AG04450 (cell line): ENCODE measurements at regions not wholly inside any gene's neighbourhood (a gene's known extent, or its start where the extent isn't known, plus 50 kb on each side); places are given as distances from the start of the nearest gene placed in this dataset.

Source experiments
- CTCF ChIA-PET: fragments of 300-600, 350-600 bp; formaldehyde crosslinking; extraction: SDS; loops from one replicate; lab custom pipeline; 2022; ENCODE audit warnings: antibody characterized with exemption, inconsistent platforms; lab: Charles Lee
- POLR2A ChIA-PET: fragments of 350-600 bp; formaldehyde crosslinking; extraction: SDS; loops from one replicate; lab custom pipeline; 2021; ENCODE audit warnings: antibody characterized with exemption, inconsistent platforms; lab: Yijun Ruan, JAX
- DNase-seq: peaks from one replicate; pipeline ENCODE4 v3.0.0-alpha.2; 2011; ENCODE audit warnings: low read depth, low spot score
- H3K27ac ChIP-seq: one replicate; pipeline ENCODE4 v1.5.1; 2012; ENCODE audit warnings: low read depth, low read length, control low read depth
- H3K27me3 ChIP-seq: one replicate; pipeline ENCODE4 v1.6.0; 2012; ENCODE audit warnings: low read length; ENCODE audit not compliant: control insufficient read depth, insufficient read depth
- H3K4me3 ChIP-seq: 2 replicates; pipeline ENCODE4 v1.5.1; 2011; ENCODE audit warnings: mild to moderate bottlenecking, low read depth, low read length, control low read depth
- H3K9me3 ChIP-seq: 2 replicates; pipeline ENCODE4 v1.5.1; 2012; ENCODE audit warnings: low read length; ENCODE audit not compliant: control insufficient read depth, insufficient read depth
- TF ChIP-seq, protein P1 (sequence below): IDR thresholded peaks from 2 replicates; pipeline ENCODE4 v1.5.1; 2011; ENCODE audit warnings: low read depth, low read length, control low read depth, inconsistent platforms

DNA sequence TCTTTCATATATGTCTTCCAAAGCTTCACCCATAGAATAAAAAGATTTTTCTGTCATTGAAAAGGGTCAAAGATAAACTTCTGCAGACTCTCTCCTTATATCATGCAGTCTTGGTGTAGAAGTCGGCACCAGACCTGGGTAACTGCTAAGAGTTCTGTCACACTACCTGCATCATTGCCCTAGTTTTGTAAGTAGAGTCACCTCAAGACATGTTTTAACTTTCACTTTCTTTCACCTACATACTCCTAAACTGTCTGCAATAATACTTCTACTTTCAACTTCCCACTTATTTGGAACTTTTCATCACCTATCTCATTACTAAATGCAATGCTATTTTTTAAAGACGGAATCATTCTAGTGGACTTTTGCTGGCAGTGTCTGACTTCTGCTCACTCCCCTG, 475.6 kb upstream of the VRK2 start:
- Histone ChIP-seq H3K27me3 (no peaks in the 10 kb centered on the region), H3K4me3 (no peak overlapping the region), H3K9me3 (no peaks in the 10 kb centered on the region), H3K27ac (no peak overlapping the region)
- TF ChIP-seq, protein P1, sequence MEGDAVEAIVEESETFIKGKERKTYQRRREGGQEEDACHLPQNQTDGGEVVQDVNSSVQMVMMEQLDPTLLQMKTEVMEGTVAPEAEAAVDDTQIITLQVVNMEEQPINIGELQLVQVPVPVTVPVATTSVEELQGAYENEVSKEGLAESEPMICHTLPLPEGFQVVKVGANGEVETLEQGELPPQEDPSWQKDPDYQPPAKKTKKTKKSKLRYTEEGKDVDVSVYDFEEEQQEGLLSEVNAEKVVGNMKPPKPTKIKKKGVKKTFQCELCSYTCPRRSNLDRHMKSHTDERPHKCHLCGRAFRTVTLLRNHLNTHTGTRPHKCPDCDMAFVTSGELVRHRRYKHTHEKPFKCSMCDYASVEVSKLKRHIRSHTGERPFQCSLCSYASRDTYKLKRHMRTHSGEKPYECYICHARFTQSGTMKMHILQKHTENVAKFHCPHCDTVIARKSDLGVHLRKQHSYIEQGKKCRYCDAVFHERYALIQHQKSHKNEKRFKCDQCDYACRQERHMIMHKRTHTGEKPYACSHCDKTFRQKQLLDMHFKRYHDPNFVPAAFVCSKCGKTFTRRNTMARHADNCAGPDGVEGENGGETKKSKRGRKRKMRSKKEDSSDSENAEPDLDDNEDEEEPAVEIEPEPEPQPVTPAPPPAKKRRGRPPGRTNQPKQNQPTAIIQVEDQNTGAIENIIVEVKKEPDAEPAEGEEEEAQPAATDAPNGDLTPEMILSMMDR = no peak
- ChIA-PET CTCF (no interaction called here), POLR2A (no interaction called here)
- no peak for DNase-seq

DNA sequence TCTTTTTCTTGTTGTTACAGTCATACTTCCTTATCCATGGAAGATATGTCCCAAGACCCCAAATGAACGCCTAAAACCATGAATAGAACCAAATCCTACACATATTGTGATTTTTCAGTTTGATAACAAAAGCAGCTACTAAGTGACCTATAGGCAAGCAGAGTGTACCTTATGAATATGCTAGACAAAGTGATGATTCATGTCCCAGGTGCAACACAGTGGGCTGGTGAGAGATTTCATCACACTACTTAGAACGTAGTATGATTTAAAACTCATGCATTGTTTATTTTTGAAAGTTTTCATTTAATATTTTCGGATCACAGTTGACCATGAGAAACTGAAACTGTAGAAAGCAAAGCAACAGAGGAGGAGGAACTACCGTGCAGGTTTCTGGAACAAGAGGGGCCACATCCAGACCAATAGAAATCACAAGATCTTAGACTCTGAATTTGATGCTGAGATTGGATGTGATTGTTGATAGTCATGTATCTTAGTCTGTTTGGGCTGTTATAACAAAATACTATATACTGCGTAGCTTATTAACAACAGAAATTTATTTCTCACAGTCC, 470.8 kb upstream of the VRK2 start:
- Histone ChIP-seq H3K27me3 (no peaks in the 10 kb centered on the region), H3K9me3 (no peaks in the 10 kb centered on the region), H3K4me3 (no peak overlapping the region), H3K27ac (no peak overlapping the region)
- ChIA-PET POLR2A (no interaction called here), CTCF (no interaction called here)
- DNase-seq = no peak
- TF ChIP-seq, protein P1 = no peak

DNA sequence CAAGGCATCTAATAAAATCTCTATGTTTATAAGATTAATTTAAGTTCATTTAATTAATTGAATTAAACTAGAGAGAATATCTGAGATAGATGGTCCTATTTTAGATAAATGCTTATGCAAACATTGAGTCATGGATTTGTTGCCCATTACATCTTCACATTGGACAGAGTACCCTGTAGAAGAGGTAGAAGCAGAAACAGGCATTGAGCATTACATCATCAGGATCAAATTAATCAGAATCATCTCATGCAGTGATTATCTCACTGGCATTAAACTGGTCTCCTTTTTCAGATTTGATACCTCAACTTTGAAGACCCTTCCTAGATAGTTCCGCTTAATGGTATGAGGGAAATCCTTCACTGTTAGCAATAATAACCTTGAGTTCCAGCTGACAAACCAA, 469.6 kb upstream of the VRK2 start:
- TF ChIP-seq, protein P1 = no peak
- ChIA-PET CTCF (no interaction called here), POLR2A (no interaction called here)

DNA sequence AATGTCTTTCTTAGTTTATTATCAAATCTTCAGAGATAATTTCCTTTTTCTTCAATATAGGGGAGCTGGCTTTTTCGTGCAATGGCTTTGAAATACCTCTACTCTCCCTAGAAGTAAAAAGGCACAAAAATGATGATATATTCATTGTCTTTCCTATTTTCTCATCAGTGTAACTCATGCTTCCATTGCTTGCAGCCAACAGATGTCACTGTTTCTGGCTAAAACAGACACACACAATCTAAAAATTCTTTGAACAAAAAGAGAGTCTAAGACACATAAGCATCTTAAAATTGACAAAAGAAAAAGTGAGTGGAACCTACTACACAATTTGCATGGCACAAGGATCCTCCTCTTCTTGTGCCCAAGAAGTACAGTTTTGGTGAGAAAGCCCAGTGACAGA, 448.7 kb upstream of the VRK2 start:
- no peak overlapping the region for H3K27ac ChIP-seq
- no peaks in the 10 kb centered on the region for H3K9me3 ChIP-seq
- TF ChIP-seq, protein P1 = no peak
- DNase-seq = no peak
- no peaks in the 10 kb centered on the region for H3K27me3 ChIP-seq
- no peak overlapping the region for H3K4me3 ChIP-seq
- POLR2A ChIA-PET = no interaction called here
- CTCF ChIA-PET = no interaction called here

More for the DNA sequence above, 469.6 kb upstream of the VRK2 start:
- no peak overlapping the region for H3K4me3 ChIP-seq
- H3K27ac ChIP-seq = no peak overlapping the region
- H3K27me3 ChIP-seq = no peaks in the 10 kb centered on the region
- H3K9me3 ChIP-seq = no peaks in the 10 kb centered on the region; the same call in 1 of the 2 replicates
- DNase-seq = no peak

DNA sequence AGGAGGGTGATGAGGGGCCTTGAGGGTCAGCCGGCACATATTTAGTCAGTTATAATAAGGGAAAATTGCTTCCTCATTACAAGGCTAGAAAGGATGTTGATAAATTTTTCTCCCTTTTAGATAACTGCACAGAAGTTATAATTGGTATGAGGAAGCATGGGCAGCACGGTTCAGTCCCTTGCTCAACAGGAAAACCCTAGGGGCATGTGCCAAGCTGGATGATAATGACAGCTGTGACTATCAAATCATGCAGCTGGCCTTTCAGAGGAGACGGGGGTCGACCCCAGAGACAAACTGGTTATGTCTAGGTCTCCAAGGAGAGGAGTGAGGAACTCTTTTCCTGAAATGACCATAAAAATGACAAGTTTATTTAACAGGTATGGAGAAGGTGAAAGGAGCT, 448.1 kb upstream of the VRK2 start:
- DNase-seq = no peak
- ChIA-PET POLR2A (no interaction called here), CTCF (interaction anchor here (0.5 kb wide), 1 partner anchor 1478 kb away, joined by 3 read pairs; no protein-coding TSS in a partner anchor)
- Histone ChIP-seq H3K27me3 (no peaks in the 10 kb centered on the region), H3K27ac (no peak overlapping the region), H3K4me3 (no peak overlapping the region), H3K9me3 (no peaks in the 10 kb centered on the region)
- TF ChIP-seq, protein P1 = no peak
